ENCODE measurements at regions not wholly inside any gene's neighbourhood (a gene's known extent, or its start where the extent isn't known, plus 50 kb on each side); places are given as distances from the start of the nearest gene placed in this dataset.

DNA sequence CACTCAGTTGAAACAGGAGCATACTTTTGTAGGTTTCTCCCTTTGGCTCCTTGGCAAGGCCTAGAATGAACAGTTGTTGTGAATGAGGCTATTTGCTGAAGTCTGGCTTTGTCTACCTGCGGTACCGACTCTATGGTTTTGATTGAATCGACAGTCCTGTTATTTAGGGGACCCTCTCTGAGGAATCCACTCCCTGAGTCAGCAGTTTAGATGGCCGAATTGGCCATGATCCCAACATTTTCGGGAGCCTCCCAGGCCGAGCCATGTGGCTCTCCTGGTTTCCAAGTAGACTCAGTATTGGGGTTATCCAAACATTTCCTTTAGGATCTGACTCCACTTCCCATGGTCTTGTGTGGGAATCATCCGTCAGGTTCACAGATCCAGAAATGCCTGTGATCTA lies 394.8 kb upstream of the MAF start:
- no peak for DNase-seq
- peaks cover 17% of the 10 kb centered on the region for H3K9me3 ChIP-seq
- peaks cover 32% of the 10 kb centered on the region for H3K4me1 Mint-ChIP-seq (ENCODE audit: low read depth, unreplicated experiment)
- no peaks in the 10 kb centered on the region for H3K27me3 Mint-ChIP-seq (ENCODE audit: insufficient read depth, unreplicated experiment)
- no peaks in the 10 kb centered on the region for H3K36me3 ChIP-seq (ENCODE audit: control insufficient read depth, insufficient read depth, low read length)
- TF ChIP-seq, protein P1, sequence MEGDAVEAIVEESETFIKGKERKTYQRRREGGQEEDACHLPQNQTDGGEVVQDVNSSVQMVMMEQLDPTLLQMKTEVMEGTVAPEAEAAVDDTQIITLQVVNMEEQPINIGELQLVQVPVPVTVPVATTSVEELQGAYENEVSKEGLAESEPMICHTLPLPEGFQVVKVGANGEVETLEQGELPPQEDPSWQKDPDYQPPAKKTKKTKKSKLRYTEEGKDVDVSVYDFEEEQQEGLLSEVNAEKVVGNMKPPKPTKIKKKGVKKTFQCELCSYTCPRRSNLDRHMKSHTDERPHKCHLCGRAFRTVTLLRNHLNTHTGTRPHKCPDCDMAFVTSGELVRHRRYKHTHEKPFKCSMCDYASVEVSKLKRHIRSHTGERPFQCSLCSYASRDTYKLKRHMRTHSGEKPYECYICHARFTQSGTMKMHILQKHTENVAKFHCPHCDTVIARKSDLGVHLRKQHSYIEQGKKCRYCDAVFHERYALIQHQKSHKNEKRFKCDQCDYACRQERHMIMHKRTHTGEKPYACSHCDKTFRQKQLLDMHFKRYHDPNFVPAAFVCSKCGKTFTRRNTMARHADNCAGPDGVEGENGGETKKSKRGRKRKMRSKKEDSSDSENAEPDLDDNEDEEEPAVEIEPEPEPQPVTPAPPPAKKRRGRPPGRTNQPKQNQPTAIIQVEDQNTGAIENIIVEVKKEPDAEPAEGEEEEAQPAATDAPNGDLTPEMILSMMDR (IDR thresholded peaks at IDR 0.05; ENCODE audit: insufficient read depth in 1 of 2, low read depth in 1 of 2, low read length in 1 of 2, severe bottlenecking in 1 of 2, unreplicated experiment in 1 of 2): no peak
- no peaks in the 10 kb centered on the region for H3K36me3 Mint-ChIP-seq (ENCODE audit: insufficient read depth, unreplicated experiment)
- intact Hi-C loops (cut with micrococcal nuclease; ENCODE audit: unreplicated experiment): no loop called here
- CTCF ChIA-PET: no interaction called here
- H3K27me3 ChIP-seq (replicated peaks; ENCODE audit: control insufficient read depth, insufficient read depth, low read length): no peaks in the 10 kb centered on the region
- no TSS peak for BruUV-seq (replicated peaks)
- POLR2A ChIA-PET: interaction anchor here (0.7 kb wide), 1 partner anchor 11 kb away, joined by 4 read pairs; no protein-coding TSS in a partner anchor
- no peak overlapping the region for H3K27ac Mint-ChIP-seq (ENCODE audit: unreplicated experiment)
- H3K4me3 Mint-ChIP-seq (ENCODE audit: unreplicated experiment): no peak overlapping the region
- H3K4me1 ChIP-seq: peaks cover 13% of the 10 kb centered on the region
- no peak overlapping the region for H3K4me3 ChIP-seq (ENCODE audit: low read depth, low read length)
- H3K9me3 Mint-ChIP-seq (ENCODE audit: unreplicated experiment): peaks cover 44% of the 10 kb centered on the region

DNA sequence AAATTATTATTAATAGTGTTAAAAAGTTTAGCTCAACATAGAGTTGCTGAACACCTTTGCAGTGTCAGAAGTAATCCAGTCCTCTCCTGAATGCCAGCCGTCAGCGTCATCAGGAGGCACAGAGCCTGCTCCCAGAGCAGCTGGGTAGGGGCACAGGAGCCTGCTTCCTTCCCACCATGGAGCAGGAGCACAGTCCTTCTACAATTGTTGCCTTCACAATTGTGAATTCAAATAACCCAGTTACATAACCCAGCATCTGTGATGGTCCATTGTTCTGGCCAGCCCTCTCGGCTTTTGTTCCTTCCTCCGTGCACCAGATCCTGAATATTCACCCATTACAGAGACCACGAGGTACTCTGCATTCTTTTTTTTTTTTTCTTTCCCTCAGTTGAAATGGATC lies 393.9 kb upstream of the MAF start:
- H3K4me3 Mint-ChIP-seq (ENCODE audit: unreplicated experiment): no peak overlapping the region
- no peaks in the 10 kb centered on the region for H3K36me3 ChIP-seq (ENCODE audit: control insufficient read depth, insufficient read depth, low read length)
- no TSS peak for BruUV-seq (replicated peaks)
- intact Hi-C loops (cut with micrococcal nuclease; ENCODE audit: unreplicated experiment): no loop called here
- peaks cover 35% of the 10 kb centered on the region for H3K4me1 Mint-ChIP-seq (ENCODE audit: low read depth, unreplicated experiment)
- no peaks in the 10 kb centered on the region for H3K27me3 ChIP-seq (replicated peaks; ENCODE audit: control insufficient read depth, insufficient read depth, low read length)
- no peaks in the 10 kb centered on the region for H3K27me3 Mint-ChIP-seq (ENCODE audit: insufficient read depth, unreplicated experiment)
- no peak for DNase-seq
- TF ChIP-seq, protein P1 (IDR thresholded peaks at IDR 0.05; ENCODE audit: insufficient read depth in 1 of 2, low read depth in 1 of 2, low read length in 1 of 2, severe bottlenecking in 1 of 2, unreplicated experiment in 1 of 2): no peak
- peaks cover 21% of the 10 kb centered on the region for H3K4me1 ChIP-seq
- H3K9me3 Mint-ChIP-seq (ENCODE audit: unreplicated experiment): peaks cover 46% of the 10 kb centered on the region
- no peak overlapping the region for H3K27ac Mint-ChIP-seq (ENCODE audit: unreplicated experiment)
- peaks cover 24% of the 10 kb centered on the region for H3K9me3 ChIP-seq
- H3K4me3 ChIP-seq (ENCODE audit: low read depth, low read length): no peak overlapping the region
- no peaks in the 10 kb centered on the region for H3K36me3 Mint-ChIP-seq (ENCODE audit: insufficient read depth, unreplicated experiment)
- CTCF ChIA-PET: no interaction called here
- POLR2A ChIA-PET: interaction anchor here (0.7 kb wide), 1 partner anchor 12 kb away, joined by 4 read pairs; no protein-coding TSS in a partner anchor

DNA sequence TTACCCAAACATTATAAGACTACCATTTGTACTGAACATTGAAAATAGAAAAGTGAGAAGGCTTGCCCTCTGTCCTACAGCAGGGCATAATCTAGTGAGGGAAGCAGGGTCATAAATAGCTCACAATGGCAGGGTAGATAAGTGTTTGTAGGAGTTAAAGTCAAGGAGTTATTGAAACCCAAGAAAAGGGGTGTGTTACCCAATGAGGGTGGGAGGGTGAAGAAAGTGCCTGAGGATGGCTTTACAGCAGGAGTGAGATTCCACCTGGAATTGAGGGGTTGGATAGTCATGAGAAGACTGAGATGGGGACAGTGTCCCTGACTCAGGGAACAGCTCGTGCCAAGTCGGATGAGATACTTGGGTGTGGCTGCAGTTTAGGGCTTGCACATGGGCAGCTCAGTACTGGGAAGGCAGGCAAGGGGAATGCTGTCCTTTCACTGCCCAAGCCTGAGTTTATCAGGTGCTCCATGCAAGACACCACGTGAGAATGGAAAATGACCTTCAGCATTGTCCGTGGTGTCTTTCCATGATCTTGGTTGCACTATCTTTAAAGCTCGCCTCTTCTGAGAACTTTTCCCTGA lies 393.2 kb upstream of the MAF start:
- Mint-ChIP-seq H3K27me3 (ENCODE audit: insufficient read depth, unreplicated experiment) (no peaks in the 10 kb centered on the region), H3K4me1 (ENCODE audit: low read depth, unreplicated experiment) (peaks cover 39% of the 10 kb centered on the region), H3K4me3 (ENCODE audit: unreplicated experiment) (no peak overlapping the region), H3K27ac (ENCODE audit: unreplicated experiment) (no peak overlapping the region), H3K36me3 (ENCODE audit: insufficient read depth, unreplicated experiment) (no peaks in the 10 kb centered on the region), H3K9me3 (ENCODE audit: unreplicated experiment) (peaks cover 40% of the 10 kb centered on the region)
- ChIA-PET CTCF (interaction anchor here (0.7 kb wide), 1 partner anchor 14 kb away, joined by 3 read pairs; no protein-coding TSS in a partner anchor), POLR2A (no interaction called here)
- Histone ChIP-seq H3K36me3 (ENCODE audit: control insufficient read depth, insufficient read depth, low read length) (no peaks in the 10 kb centered on the region), H3K27me3 (replicated peaks; ENCODE audit: control insufficient read depth, insufficient read depth, low read length) (no peaks in the 10 kb centered on the region), H3K4me3 (ENCODE audit: low read depth, low read length) (no peak overlapping the region), H3K4me1 (peaks cover 28% of the 10 kb centered on the region), H3K9me3 (peaks cover 29% of the 10 kb centered on the region)
- DNase-seq: no peak
- intact Hi-C loops (cut with micrococcal nuclease; ENCODE audit: unreplicated experiment): no loop called here
- BruUV-seq (replicated peaks): no TSS peak
- TF ChIP-seq, protein P1 (IDR thresholded peaks at IDR 0.05; ENCODE audit: insufficient read depth in 1 of 2, low read depth in 1 of 2, low read length in 1 of 2, severe bottlenecking in 1 of 2, unreplicated experiment in 1 of 2): no peak

Data from Caco-2 (cell line).